H1 (cell line): ENCODE measurements at regions not wholly inside any gene's neighbourhood (a gene's known extent, or its start where the extent isn't known, plus 50 kb on each side); places are given as distances from the start of the nearest gene placed in this dataset.

ENCODE experiments used
- CTCF ChIA-PET: fragments of 300-600 bp; sonication (Branson Sonifier 250); formaldehyde crosslinking; loops from one replicate; lab custom pipeline; 2021; ENCODE audit not compliant: partially characterized antibody; lab: Charles Lee
- POLR2A ChIA-PET: fragments of 300-600 bp; sonication (Branson Sonifier 250); formaldehyde crosslinking; loops from one replicate; lab custom pipeline; 2021; ENCODE audit warnings: inconsistent platforms; ENCODE audit not compliant: partially characterized antibody; lab: Charles Lee
- DNase-seq, 2 experiments: peaks; one replicate each; pipeline versions ENCODE4 v3.0.0 to v3.0.0-alpha.2; 2010 to 2022; ENCODE audit warnings: low spot score in 2 of 2, low read depth in 1 of 2, mixed read lengths in 1 of 2
- FAIRE-seq: peaks from 2 replicates; lab custom pipeline; 2011; peaks lifted over from hg19 to GRCh38; lab: Jason Lieb, UNC
- H2AFZ ChIP-seq: 2 replicates; pipeline ENCODE4 v1.8.1; 2012; ENCODE audit warnings: low read length, inconsistent platforms
- H2AK5ac ChIP-seq: 2 replicates; pipeline ENCODE4 v1.6.1; 2013; ENCODE audit warnings: low read depth, low read length
- H2BK120ac ChIP-seq: replicated peaks from 2 replicates; pipeline ENCODE3; 2013; ENCODE audit warnings: low read depth, low read length, inconsistent platforms
- H2BK12ac ChIP-seq: 2 replicates; pipeline ENCODE4 v1.6.1; 2013; ENCODE audit warnings: low read depth, low read length
- H2BK15ac ChIP-seq: 2 replicates; pipeline ENCODE4 v1.6.1; 2013; ENCODE audit warnings: low read length
- H2BK20ac ChIP-seq: 2 replicates; pipeline ENCODE4 v1.6.1; 2013; ENCODE audit warnings: low read length
- H2BK5ac ChIP-seq: 2 replicates; pipeline ENCODE4 v1.6.1; 2013; ENCODE audit warnings: low read depth, low read length
- H3K14ac ChIP-seq: 2 replicates; pipeline ENCODE4 v1.6.1; 2013; ENCODE audit warnings: inconsistent platforms; ENCODE audit not compliant: insufficient read length
- H3K18ac ChIP-seq: 2 replicates; pipeline ENCODE4 v1.6.1; 2013; ENCODE audit warnings: low read length; ENCODE audit errors: extremely low read depth
- H3K23ac ChIP-seq: 2 replicates; pipeline ENCODE4 v1.6.1; 2013; ENCODE audit warnings: inconsistent platforms; ENCODE audit not compliant: insufficient read length
- H3K23me2 ChIP-seq: 2 replicates; pipeline ENCODE4 v1.6.1; 2013; ENCODE audit warnings: low read depth, low read length
- H3K27ac ChIP-seq: 2 replicates; pipeline ENCODE4 v1.6.1; 2011; ENCODE audit warnings: low read depth, low read length, inconsistent platforms
- H3K27me3 ChIP-seq, 4 experiments: replicated peaks in 1 of 4; 1 replicate in 1 of 4; 2 replicates in 3 of 4; pipeline versions ENCODE4 v1.6.1 to v1.8.1; 2011 to 2013; ENCODE audit warnings: low read length in 3 of 4, mild to moderate bottlenecking in 3 of 4, inconsistent platforms in 2 of 4, mixed read lengths in 2 of 4, moderate library complexity in 1 of 4; ENCODE audit not compliant: control insufficient read depth in 3 of 4, insufficient read depth in 3 of 4; ENCODE audit errors: extremely low read depth in 1 of 4
- H3K36me3 ChIP-seq, 4 experiments: 2 replicates each; pipeline versions ENCODE4 v1.6.1 to v1.8.1; 2011 to 2013; ENCODE audit warnings: mild to moderate bottlenecking in 4 of 4, low read length in 3 of 4, moderate library complexity in 2 of 4, control low read depth in 1 of 4, inconsistent platforms in 1 of 4; ENCODE audit not compliant: insufficient read depth in 4 of 4, control insufficient read depth in 2 of 4
- H3K4ac ChIP-seq: replicated peaks from 2 replicates; pipeline ENCODE3; 2013; ENCODE audit warnings: low read length, low read depth, mixed read lengths, inconsistent platforms; ENCODE audit not compliant: insufficient read length
- H3K4me1 ChIP-seq, 4 experiments: replicated peaks in 1 of 4; 1 replicate in 1 of 4; 2 replicates in 3 of 4; pipeline versions ENCODE4 v1.6.1 to v1.8.1; 2011 to 2013; ENCODE audit warnings: low read length in 3 of 4, inconsistent platforms in 2 of 4, mixed read lengths in 1 of 4; ENCODE audit not compliant: insufficient read depth in 4 of 4, control insufficient read depth in 3 of 4
- H3K4me2 ChIP-seq, 2 experiments: 2 replicates each; pipeline versions ENCODE4 v1.6.1 to v1.8.1; 2011 to 2013; ENCODE audit warnings: low read depth in 2 of 2, low read length in 2 of 2, control low read depth in 1 of 2, inconsistent platforms in 1 of 2, mild to moderate bottlenecking in 1 of 2; ENCODE audit not compliant: insufficient read depth in 1 of 2
- H3K4me3 ChIP-seq, 4 experiments: fragments of 200-600, 300-600 bp in 1 of 4; sonication (generic), shearing (Covaris generic), sonication (Bioruptor Twin) in 1 of 4; 2 replicates each; pipeline versions ENCODE4 v1.5.1 to v1.8.1; 2011 to 2016; ENCODE audit warnings: low read length in 4 of 4, low read depth in 3 of 4, control low read depth in 2 of 4, inconsistent platforms in 2 of 4, mild to moderate bottlenecking in 2 of 4, mixed read lengths in 1 of 4, moderate library complexity in 1 of 4; ENCODE audit not compliant: insufficient read depth in 2 of 4; ENCODE audit errors: extremely low read depth in 1 of 4
- H3K56ac ChIP-seq: replicated peaks from 2 replicates; pipeline ENCODE3; 2013; ENCODE audit warnings: low read depth, mild to moderate bottlenecking, mixed read lengths, low read length, inconsistent platforms; ENCODE audit not compliant: insufficient read length
- H3K79me1 ChIP-seq: 2 replicates; pipeline ENCODE4 v1.6.1; 2013; ENCODE audit warnings: low read depth, low read length, control low read depth
- H3K79me2 ChIP-seq, 2 experiments: 2 replicates each; pipeline versions ENCODE4 v1.6.1 to v1.8.1; 2012 to 2013; ENCODE audit warnings: low read length in 2 of 2, mild to moderate bottlenecking in 2 of 2, inconsistent platforms in 1 of 2; ENCODE audit not compliant: insufficient read depth in 2 of 2, control insufficient read depth in 1 of 2
- H3K9ac ChIP-seq, 4 experiments: replicated peaks in 1 of 4; 1 replicate in 1 of 4; 2 replicates in 3 of 4; pipeline versions ENCODE4 v1.6.1 to v1.8.1; 2011 to 2013; ENCODE audit warnings: low read depth in 3 of 4, low read length in 3 of 4, control low read depth in 2 of 4, mild to moderate bottlenecking in 2 of 4, moderate library complexity in 2 of 4, inconsistent platforms in 1 of 4; ENCODE audit errors: extremely low read depth in 1 of 4
- H3K9me3 ChIP-seq, 2 experiments: 2 replicates each; pipeline versions ENCODE4 v1.6.1 to v1.8.1; 2012 to 2013; ENCODE audit warnings: mild to moderate bottlenecking in 2 of 2, moderate library complexity in 2 of 2, control low read depth in 1 of 2, inconsistent platforms in 1 of 2, low read depth in 1 of 2, low read length in 1 of 2, mixed read lengths in 1 of 2; ENCODE audit not compliant: insufficient read depth in 2 of 2
- H4K20me1 ChIP-seq, 2 experiments: replicated peaks in 1 of 2; 2 replicates each; pipeline versions ENCODE3 to v1.8.1; 2011 to 2013; ENCODE audit warnings: inconsistent platforms in 2 of 2, low read length in 2 of 2, mild to moderate bottlenecking in 1 of 2; ENCODE audit not compliant: insufficient read depth in 2 of 2, control insufficient read depth in 1 of 2
- H4K5ac ChIP-seq: 2 replicates; pipeline ENCODE4 v1.6.1; 2013; ENCODE audit warnings: low read length, low read depth, mixed read lengths, inconsistent platforms; ENCODE audit not compliant: insufficient read length
- H4K8ac ChIP-seq: 2 replicates; pipeline ENCODE4 v1.8.0; 2013; ENCODE audit warnings: mild to moderate bottlenecking, moderate library complexity, low read length, inconsistent platforms; ENCODE audit not compliant: insufficient read depth; ENCODE audit errors: extremely low read depth
- H4K91ac ChIP-seq: replicated peaks from 2 replicates; pipeline ENCODE3; 2013; ENCODE audit warnings: low read length, mixed read lengths, inconsistent platforms; ENCODE audit not compliant: insufficient read length
- BCL11A ChIP-seq, 2 experiments: IDR thresholded peaks; one replicate each; pipeline ENCODE4 v1.6.1; 2011; ENCODE audit warnings: low read depth in 2 of 2, low read length in 2 of 2, mild to moderate bottlenecking in 2 of 2
- CHD1 ChIP-seq: IDR thresholded peaks from 2 replicates; pipeline ENCODE4 v1.6.1; 2012; ENCODE audit warnings: low read depth, low read length, improper control_type of control experiment
- CHD2 ChIP-seq: IDR thresholded peaks from 2 replicates; pipeline ENCODE4 v1.6.1; 2012; ENCODE audit warnings: low read length, improper control_type of control experiment
- E2F6 ChIP-seq: IDR thresholded peaks from 2 replicates; pipeline ENCODE4 v1.6.1; 2012; ENCODE audit warnings: inconsistent platforms
- GABPA ChIP-seq: IDR thresholded peaks from 2 replicates; pipeline ENCODE4 v1.6.1; 2011; ENCODE audit warnings: mild to moderate bottlenecking, low read length, moderate library complexity, borderline replicate concordance; ENCODE audit not compliant: insufficient read depth
- HDAC2 ChIP-seq, 2 experiments: fragments of 300-600 bp in 1 of 2; sonication (generic) in 1 of 2; IDR thresholded peaks; 2 replicates each; pipeline ENCODE4 v1.6.1; 2011 to 2012; ENCODE audit warnings: low read depth in 2 of 2, low read length in 2 of 2, mild to moderate bottlenecking in 2 of 2, moderate library complexity in 2 of 2, borderline replicate concordance in 1 of 2, inconsistent platforms in 1 of 2
- JUND ChIP-seq: IDR thresholded peaks from 2 replicates; pipeline ENCODE4 v1.6.1; 2011; ENCODE audit warnings: mild to moderate bottlenecking, improper control_type of control experiment, low read length
- KDM1A ChIP-seq: fragments of 200-600, 300-600 bp; sonication (generic); IDR thresholded peaks from 2 replicates; pipeline ENCODE4 v1.7.1; 2016; ENCODE audit warnings: mild to moderate bottlenecking, low read length, borderline replicate concordance
- MAFK ChIP-seq: IDR thresholded peaks from 2 replicates; pipeline ENCODE4 v1.6.1; 2012; ENCODE audit warnings: low read depth, mild to moderate bottlenecking, improper control_type of control experiment, low read length
- NRF1 ChIP-seq: IDR thresholded peaks from 2 replicates; pipeline ENCODE4 v1.6.1; 2011; ENCODE audit warnings: mild to moderate bottlenecking, low read depth, low read length, improper control_type of control experiment
- RXRA ChIP-seq: IDR thresholded peaks from 2 replicates; pipeline ENCODE4 v1.6.1; 2011; ENCODE audit warnings: low read depth, mild to moderate bottlenecking, low read length, moderate library complexity; ENCODE audit not compliant: insufficient read depth
- SIRT6 ChIP-seq: IDR thresholded peaks from one replicate; pipeline ENCODE4 v1.7.1; 2012; ENCODE audit warnings: low read length, inconsistent platforms
- SP1 ChIP-seq: IDR thresholded peaks from 2 replicates; pipeline ENCODE4 v1.6.1; 2011; ENCODE audit warnings: low read depth, low read length
- YY1 ChIP-seq: IDR thresholded peaks from 2 replicates; pipeline ENCODE4 v1.6.1; 2011; ENCODE audit warnings: low read depth, mild to moderate bottlenecking, low read length
- WGBS, 2 experiments: shearing (Covaris generic) in 1 of 2; methylation state at CpG; one replicate each; pipeline versions ENCODE4 v1.1.6 to v1.1.7; 2013 to 2015; ENCODE audit warnings: low lambda C conversion rate in 2 of 2, mixed read lengths in 2 of 2, inconsistent platforms in 1 of 2, low coverage in 1 of 2, missing lambda C conversion rate in 1 of 2; ENCODE audit not compliant: insufficient replicate concordance in 2 of 2, insufficient coverage in 1 of 2, insufficient read length in 1 of 2; ENCODE audit errors: extremely low coverage in 1 of 2, missing lambda C conversion rate in 1 of 2; 5-methylcytosine and 5-hydroxymethylcytosine counted together

- Histone ChIP-seq H2BK15ac (no peak overlapping the region), H2BK5ac (no peak overlapping the region), H3K4me1 (no peaks in the 10 kb centered on the region), H3K36me3 (no peaks in the 10 kb centered on the region), H3K23ac (no peak overlapping the region), H4K91ac (no peak overlapping the region), H3K79me1 (no peaks in the 10 kb centered on the region), H3K23me2 (no peaks in the 10 kb centered on the region), H2AFZ (no peak overlapping the region), H2AK5ac (no peak overlapping the region), H3K4me3 (no peak overlapping the region), H3K9me3 (no peaks in the 10 kb centered on the region), H4K5ac (no peak overlapping the region), H3K18ac (no peak overlapping the region), H3K14ac (no peak overlapping the region), H3K27ac (no peak overlapping the region), H4K8ac (no peak overlapping the region), H2BK20ac (no peak overlapping the region), H3K56ac (no peak overlapping the region), H2BK12ac (no peak overlapping the region), H4K20me1 (no peaks in the 10 kb centered on the region), H3K79me2 (no peaks in the 10 kb centered on the region), H3K27me3 (no peaks in the 10 kb centered on the region), H3K4ac (no peak overlapping the region), H3K4me2 (no peak overlapping the region), H2BK120ac (no peak overlapping the region), H3K9ac (no peak overlapping the region)
- DNase-seq (no peak), FAIRE-seq (no peak)
- ChIA-PET POLR2A (no interaction called here), CTCF (interaction anchor here (0.6 kb wide), 1 partner anchor 1146 kb away, joined by 4 read pairs; no protein-coding TSS in a partner anchor)
- 84% methylated on average over 2 of the region's 2 CpGs; no CpG with 5 or more reads in 1 of the 2 experiments for WGBS, 2 experiments
- no peak for TF ChIP-seq HDAC2 (IDR thresholded peaks at IDR 0.05; ENCODE audit: borderline replicate concordance in 1 of 2, low read depth in 2 of 2, low read length in 2 of 2)
- no peak for TF ChIP-seq JUND
- no peak for TF ChIP-seq GABPA
- no peak for TF ChIP-seq CHD1
- no peak for TF ChIP-seq E2F6
- no peak for TF ChIP-seq BCL11A (IDR thresholded peaks at IDR 0.05; ENCODE audit: low read depth in 2 of 2, low read length in 2 of 2)
- TF ChIP-seq SP1, result no peak
- no peak for TF ChIP-seq YY1
- no peak for TF ChIP-seq SIRT6
- no peak for TF ChIP-seq MAFK
- no peak for TF ChIP-seq NRF1
- TF ChIP-seq CHD2, result no peak
- no peak for TF ChIP-seq RXRA
- no peak for TF ChIP-seq KDM1A
These were observed 931.6 kb downstream of the EFNA5 start for GRCh38 chr5:106739127-106739526.
